Endodermal cell (in vitro differentiated cells): ENCODE measurements at regions not wholly inside any gene's neighbourhood (a gene's known extent, or its start where the extent isn't known, plus 50 kb on each side); places are given as distances from the start of the nearest gene placed in this dataset.

Experiments used
- DNase-seq: peaks from one replicate; pipeline ENCODE4 v3.0.0-alpha.2; 2017
- H3K27ac ChIP-seq: 2 replicates; pipeline ENCODE4 v1.5.1; 2013; ENCODE audit warnings: mild to moderate bottlenecking, low read depth, low read length, moderate library complexity
- H3K27me3 ChIP-seq: 2 replicates; pipeline ENCODE4 v1.6.1; 2013; ENCODE audit warnings: mild to moderate bottlenecking, low read length, moderate library complexity; ENCODE audit not compliant: insufficient read depth, control insufficient read depth, poor library complexity, severe bottlenecking
- H3K36me3 ChIP-seq: 2 replicates; pipeline ENCODE4 v1.7.0; 2013; ENCODE audit warnings: mild to moderate bottlenecking, low read length, moderate library complexity; ENCODE audit not compliant: control insufficient read depth, insufficient read depth
- H3K4me1 ChIP-seq: one replicate; pipeline ENCODE4 v1.7.0; 2013; ENCODE audit warnings: low read length; ENCODE audit not compliant: control insufficient read depth, insufficient read depth
- H3K4me3 ChIP-seq: 2 replicates; pipeline ENCODE4 v1.5.1; 2013; ENCODE audit warnings: mild to moderate bottlenecking, low read length, moderate library complexity
- H3K9ac ChIP-seq: 2 replicates; pipeline ENCODE4 v1.6.1; 2013; ENCODE audit warnings: mild to moderate bottlenecking, low read length, moderate library complexity; ENCODE audit not compliant: poor library complexity, severe bottlenecking; ENCODE audit errors: extremely low read depth
- H3K9me3 ChIP-seq: 2 replicates; pipeline ENCODE4 v1.6.1; 2013; ENCODE audit warnings: mild to moderate bottlenecking, low read length, moderate library complexity; ENCODE audit not compliant: control insufficient read depth
- H3K27ac Mint-ChIP-seq: 2 replicates; pipeline ENCODE4 v1.8.0; 2020; ENCODE audit warnings: mixed read lengths
- H3K27me3 Mint-ChIP-seq: 2 replicates; pipeline ENCODE4 v1.8.0; 2021; ENCODE audit warnings: mild to moderate bottlenecking, mixed read lengths; ENCODE audit not compliant: insufficient read depth
- H3K36me3 Mint-ChIP-seq: 2 replicates; pipeline ENCODE4 v1.8.0; 2020; ENCODE audit warnings: low read depth, mixed read lengths
- H3K4me1 Mint-ChIP-seq: 2 replicates; pipeline ENCODE4 v1.8.0; 2020; ENCODE audit warnings: mixed read lengths
- H3K4me3 Mint-ChIP-seq: 2 replicates; pipeline ENCODE4 v1.8.0; 2020; ENCODE audit warnings: mild to moderate bottlenecking, moderate library complexity, mixed read lengths
- H3K9me3 Mint-ChIP-seq: 2 replicates; pipeline ENCODE4 v1.8.0; 2020; ENCODE audit warnings: mild to moderate bottlenecking, mixed read lengths
- WGBS, 2 experiments: methylation state at CpG; one replicate each; pipeline versions ENCODE4 v1.1.5 to v1.1.7; 2013; ENCODE audit warnings: missing lambda C conversion rate in 2 of 2, mixed read lengths in 1 of 2; ENCODE audit not compliant: insufficient coverage in 1 of 2, insufficient read length in 1 of 2; 5-methylcytosine and 5-hydroxymethylcytosine counted together
- TF ChIP-seq, protein P1 (sequence below): fragments of 200-600 bp; sonication (generic); conservative IDR thresholded peaks from 2 replicates; pipeline ENCODE4 v1.5.0; 2021; ENCODE audit warnings: antibody characterized with exemption, mild to moderate bottlenecking

DNA sequence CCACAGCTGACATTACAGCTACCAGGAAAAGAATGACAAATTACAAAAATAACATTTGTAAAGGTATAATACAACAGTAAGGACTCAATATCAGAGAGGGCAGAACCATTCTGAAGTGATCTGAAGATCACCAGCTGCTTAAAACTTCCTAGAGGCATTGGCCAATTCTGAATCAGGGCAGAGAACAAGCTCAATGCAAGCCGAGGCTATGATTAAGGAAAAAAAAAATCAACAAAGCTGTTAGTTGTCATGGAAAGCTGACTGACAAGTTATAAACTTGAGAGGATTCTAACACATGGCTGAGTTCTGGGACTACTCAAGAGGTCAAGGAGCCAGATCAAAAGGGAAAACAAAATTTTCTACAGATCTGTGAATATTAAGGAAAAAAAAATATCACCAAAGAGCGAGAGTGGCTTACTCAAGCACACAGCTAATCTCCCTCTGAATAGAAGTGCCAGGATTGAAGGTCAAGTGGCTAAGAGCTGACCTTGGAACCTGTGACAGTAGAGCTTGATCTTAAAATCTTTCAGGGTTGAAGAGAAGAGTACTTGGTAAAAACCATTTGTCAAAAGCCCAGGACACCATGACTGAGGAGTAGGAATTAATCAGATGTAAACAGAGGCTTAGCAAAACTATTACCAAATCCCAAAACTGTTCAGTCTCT, 383.4 kb downstream of the USP25 start:
- no peak overlapping the region for H3K27ac ChIP-seq
- no peaks in the 10 kb centered on the region for H3K36me3 Mint-ChIP-seq
- peaks cover 12% of the 10 kb centered on the region for H3K4me1 Mint-ChIP-seq
- no peak for DNase-seq
- TF ChIP-seq, protein P1, sequence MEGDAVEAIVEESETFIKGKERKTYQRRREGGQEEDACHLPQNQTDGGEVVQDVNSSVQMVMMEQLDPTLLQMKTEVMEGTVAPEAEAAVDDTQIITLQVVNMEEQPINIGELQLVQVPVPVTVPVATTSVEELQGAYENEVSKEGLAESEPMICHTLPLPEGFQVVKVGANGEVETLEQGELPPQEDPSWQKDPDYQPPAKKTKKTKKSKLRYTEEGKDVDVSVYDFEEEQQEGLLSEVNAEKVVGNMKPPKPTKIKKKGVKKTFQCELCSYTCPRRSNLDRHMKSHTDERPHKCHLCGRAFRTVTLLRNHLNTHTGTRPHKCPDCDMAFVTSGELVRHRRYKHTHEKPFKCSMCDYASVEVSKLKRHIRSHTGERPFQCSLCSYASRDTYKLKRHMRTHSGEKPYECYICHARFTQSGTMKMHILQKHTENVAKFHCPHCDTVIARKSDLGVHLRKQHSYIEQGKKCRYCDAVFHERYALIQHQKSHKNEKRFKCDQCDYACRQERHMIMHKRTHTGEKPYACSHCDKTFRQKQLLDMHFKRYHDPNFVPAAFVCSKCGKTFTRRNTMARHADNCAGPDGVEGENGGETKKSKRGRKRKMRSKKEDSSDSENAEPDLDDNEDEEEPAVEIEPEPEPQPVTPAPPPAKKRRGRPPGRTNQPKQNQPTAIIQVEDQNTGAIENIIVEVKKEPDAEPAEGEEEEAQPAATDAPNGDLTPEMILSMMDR = no peak
- no peaks in the 10 kb centered on the region for H3K27me3 ChIP-seq
- H3K9me3 Mint-ChIP-seq = peaks cover 10% of the 10 kb centered on the region
- H3K4me3 Mint-ChIP-seq = no peak overlapping the region
- no peaks in the 10 kb centered on the region for H3K27me3 Mint-ChIP-seq
- H3K9me3 ChIP-seq = no peaks in the 10 kb centered on the region
- no peak overlapping the region for H3K9ac ChIP-seq
- WGBS, 2 experiments = 57 to 87% methylated on average over 1 to 2 of the region's 2 CpGs
- no peaks in the 10 kb centered on the region for H3K36me3 ChIP-seq
- no peaks in the 10 kb centered on the region for H3K4me1 ChIP-seq
- no peak overlapping the region for H3K27ac Mint-ChIP-seq
- H3K4me3 ChIP-seq = no peak overlapping the region

DNA sequence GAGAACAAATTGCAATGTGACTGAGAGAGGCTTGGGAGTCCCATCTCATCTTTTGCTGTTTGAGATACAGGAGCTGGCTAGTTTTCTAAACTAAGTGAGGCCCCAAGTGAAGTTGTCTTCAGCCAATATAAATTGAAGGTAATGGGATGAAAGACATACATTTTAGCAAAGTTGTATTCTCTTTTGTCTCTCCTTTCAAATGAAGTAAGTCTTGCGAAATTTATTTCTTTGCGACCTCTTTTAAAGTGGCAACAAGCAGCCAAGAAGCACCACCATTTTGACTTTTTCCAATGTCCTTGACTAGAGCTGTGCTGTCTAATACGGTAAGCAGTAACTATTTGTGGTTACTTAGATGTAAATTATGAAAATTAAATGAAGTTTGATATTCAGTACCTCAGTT, 385.7 kb downstream of the USP25 start:
- H3K27me3 Mint-ChIP-seq = no peaks in the 10 kb centered on the region
- WGBS, 2 experiments = 89 to 93% methylated on average over 2 to 3 of the region's 3 CpGs
- TF ChIP-seq, protein P1 = no peak
- H3K36me3 ChIP-seq = no peaks in the 10 kb centered on the region
- H3K27ac ChIP-seq = no peak overlapping the region
- no peaks in the 10 kb centered on the region for H3K27me3 ChIP-seq
- H3K9me3 ChIP-seq = no peaks in the 10 kb centered on the region
- no peak overlapping the region for H3K4me3 ChIP-seq
- no peak overlapping the region for H3K9ac ChIP-seq
- H3K9me3 Mint-ChIP-seq = peaks cover 10% of the 10 kb centered on the region
- no peaks in the 10 kb centered on the region for H3K4me1 ChIP-seq
- no peak overlapping the region for H3K4me3 Mint-ChIP-seq
- no peak overlapping the region for H3K27ac Mint-ChIP-seq
- H3K4me1 Mint-ChIP-seq = peaks cover 6% of the 10 kb centered on the region
- no peak for DNase-seq
- no peaks in the 10 kb centered on the region for H3K36me3 Mint-ChIP-seq

DNA sequence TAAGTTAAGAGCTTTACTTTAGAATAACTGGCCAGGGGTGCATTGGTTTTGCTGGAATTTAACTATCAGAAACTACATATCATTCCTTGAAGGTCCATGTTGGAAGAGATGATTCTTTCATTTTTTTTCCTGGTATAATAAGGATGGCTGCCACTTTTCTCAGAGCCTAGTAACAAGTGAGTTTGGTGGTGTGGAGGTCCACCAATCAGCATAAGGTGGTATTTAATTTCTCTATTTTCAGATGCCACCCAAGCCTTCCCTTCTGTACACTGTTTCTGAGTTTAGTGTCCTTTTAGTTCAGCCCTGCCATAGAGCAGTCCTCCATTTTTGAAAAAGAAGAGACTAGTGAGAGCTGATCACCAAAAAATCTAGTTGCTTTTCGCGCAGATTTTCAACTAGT, 386.3 kb downstream of the USP25 start:
- no peak overlapping the region for H3K9ac ChIP-seq
- Mint-ChIP-seq H3K36me3 (no peaks in the 10 kb centered on the region), H3K27me3 (no peaks in the 10 kb centered on the region), H3K27ac (no peak overlapping the region), H3K4me1 (peaks cover 6% of the 10 kb centered on the region), H3K9me3 (peaks cover 10% of the 10 kb centered on the region), H3K4me3 (no peak overlapping the region)
- DNase-seq = no peak
- H3K9me3 ChIP-seq = no peaks in the 10 kb centered on the region
- no peak overlapping the region for H3K27ac ChIP-seq
- H3K27me3 ChIP-seq = no peaks in the 10 kb centered on the region
- no peak overlapping the region for H3K4me3 ChIP-seq
- 100% methylated on average over 2 of the region's 2 CpGs; no CpG with 5 or more reads in 1 of the 2 experiments for WGBS, 2 experiments
- H3K36me3 ChIP-seq = no peaks in the 10 kb centered on the region
- H3K4me1 ChIP-seq = no peaks in the 10 kb centered on the region
- TF ChIP-seq, protein P1 = no peak
